Keratinocyte (primary cell): ENCODE measurements at regions not wholly inside any gene's neighbourhood (a gene's known extent, or its start where the extent isn't known, plus 50 kb on each side); places are given as distances from the start of the nearest gene placed in this dataset.

Source experiments
- DNase-seq: peaks from one replicate; pipeline ENCODE4 v3.0.0-alpha.2; 2011; ENCODE audit warnings: low read depth, missing footprints, low spot score
- FAIRE-seq: peaks from 2 replicates; lab custom pipeline; 2011; peaks lifted over from hg19 to GRCh38; lab: Jason Lieb, UNC
- H2AFZ ChIP-seq: 2 replicates; pipeline ENCODE4 v1.6.0; 2012; ENCODE audit warnings: low read length, control low read depth, inconsistent platforms; ENCODE audit not compliant: control insufficient read depth
- H3K27ac ChIP-seq: 2 replicates; pipeline ENCODE4 v1.5.1; 2011; ENCODE audit warnings: low read length; ENCODE audit not compliant: control insufficient read depth, insufficient read depth
- H3K27me3 ChIP-seq: 3 replicates; pipeline ENCODE4 v1.6.0; 2011; ENCODE audit warnings: low read length; ENCODE audit not compliant: control insufficient read depth, insufficient read depth; ENCODE audit errors: extremely low read depth
- H3K36me3 ChIP-seq, 2 experiments: 2 replicates in 1 of 2; 3 replicates in 1 of 2; pipeline ENCODE4 v1.5.1; 2011; ENCODE audit warnings: low read length in 2 of 2, mild to moderate bottlenecking in 1 of 2; ENCODE audit not compliant: control insufficient read depth in 2 of 2, insufficient read depth in 2 of 2; ENCODE audit errors: extremely low read depth in 1 of 2
- H3K4me1 ChIP-seq: 3 replicates; pipeline ENCODE4 v1.5.1; 2011; ENCODE audit warnings: low read length; ENCODE audit not compliant: control insufficient read depth, insufficient read depth; ENCODE audit errors: extremely low read depth
- H3K4me2 ChIP-seq: 3 replicates; pipeline ENCODE4 v1.6.0; 2011; ENCODE audit warnings: low read depth, low read length; ENCODE audit not compliant: control insufficient read depth, insufficient read depth; ENCODE audit errors: extremely low read depth
- H3K4me3 ChIP-seq, 3 experiments: fragments of 200-600 bp in 1 of 3; sonication (generic) in 1 of 3; 2 replicates in 2 of 3; 3 replicates in 1 of 3; pipeline ENCODE4 v1.5.1; 2011 to 2016; ENCODE audit warnings: low read length in 3 of 3, mild to moderate bottlenecking in 3 of 3, control low read depth in 2 of 3, inconsistent platforms in 1 of 3, low read depth in 1 of 3, mixed read lengths in 1 of 3, mixed run types in 1 of 3, moderate library complexity in 1 of 3; ENCODE audit not compliant: control insufficient read depth in 2 of 3, insufficient read depth in 2 of 3; ENCODE audit errors: extremely low read depth in 1 of 3
- H3K79me2 ChIP-seq: 2 replicates; pipeline ENCODE4 v1.6.0; 2012; ENCODE audit warnings: low read length; ENCODE audit not compliant: control insufficient read depth, insufficient read depth
- H3K9ac ChIP-seq: 3 replicates; pipeline ENCODE4 v1.6.0; 2011; ENCODE audit warnings: low read length; ENCODE audit not compliant: control insufficient read depth, insufficient read depth; ENCODE audit errors: extremely low read depth
- H3K9me1 ChIP-seq: 3 replicates; pipeline ENCODE4 v1.6.0; 2011; ENCODE audit warnings: low read length; ENCODE audit not compliant: control insufficient read depth, insufficient read depth; ENCODE audit errors: extremely low read depth
- H3K9me3 ChIP-seq: 2 replicates; pipeline ENCODE4 v1.5.1; 2012; ENCODE audit warnings: low read depth, low read length; ENCODE audit not compliant: control insufficient read depth
- H4K20me1 ChIP-seq: 3 replicates; pipeline ENCODE4 v1.6.0; 2011; ENCODE audit warnings: low read length; ENCODE audit not compliant: control insufficient read depth, insufficient read depth; ENCODE audit errors: extremely low read depth
- EZH2 ChIP-seq: IDR thresholded peaks from one replicate; pipeline ENCODE4 v1.6.1; 2012; ENCODE audit warnings: inconsistent platforms, mild to moderate bottlenecking, low read length, moderate library complexity
- dilution Hi-C: fragments of 300-500 bp; cut with MboI; formaldehyde crosslinking; loops from one replicate; pipeline ENCODE4 v1.7.0; 2020; ENCODE audit warnings: low sequenced_read_pairs; ENCODE audit not compliant: extremely low pct_ligation_motif_present
- TF ChIP-seq, protein P1 (sequence below), 3 experiments: IDR thresholded peaks in 1 of 3; conservative IDR thresholded peaks in 1 of 3; optimal IDR thresholded peaks in 1 of 3; 2 replicates in 2 of 3; 3 replicates in 1 of 3; pipeline versions ENCODE3 to v1.5.1; 2011; ENCODE audit warnings: low read length in 3 of 3, mild to moderate bottlenecking in 3 of 3, moderate library complexity in 2 of 3, control low read depth in 1 of 3, inconsistent platforms in 1 of 3; ENCODE audit not compliant: insufficient read depth in 2 of 3; ENCODE audit errors: extremely low read depth in 1 of 3

DNA sequence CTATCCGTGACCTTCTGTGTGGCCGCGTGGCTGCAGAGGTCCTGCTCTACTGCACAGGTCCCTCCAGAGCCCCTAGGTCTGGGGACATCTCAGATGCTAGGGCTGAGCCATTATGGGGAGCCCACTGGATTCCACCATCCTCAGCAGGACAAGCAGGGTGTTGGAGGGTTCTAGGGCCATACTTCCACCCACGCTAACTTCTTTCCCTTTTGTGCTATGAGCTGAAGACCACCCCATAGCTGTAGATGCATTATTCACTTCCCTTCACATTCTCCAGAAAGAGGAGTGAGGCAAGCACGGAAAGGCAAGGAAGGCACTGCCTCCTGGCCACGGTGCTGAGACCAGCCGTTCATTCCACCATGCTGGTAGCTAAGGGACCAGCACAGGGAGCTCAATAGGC lies 149.5 kb upstream of the MYCN start:
- DNase-seq = no peak
- H3K79me2 ChIP-seq = no peaks in the 10 kb centered on the region
- H3K4me1 ChIP-seq = no peaks in the 10 kb centered on the region
- no peaks in the 10 kb centered on the region for H3K9me1 ChIP-seq
- no peak overlapping the region for H3K9ac ChIP-seq
- H3K4me3 ChIP-seq = no peak overlapping the region
- TF ChIP-seq, protein P1, sequence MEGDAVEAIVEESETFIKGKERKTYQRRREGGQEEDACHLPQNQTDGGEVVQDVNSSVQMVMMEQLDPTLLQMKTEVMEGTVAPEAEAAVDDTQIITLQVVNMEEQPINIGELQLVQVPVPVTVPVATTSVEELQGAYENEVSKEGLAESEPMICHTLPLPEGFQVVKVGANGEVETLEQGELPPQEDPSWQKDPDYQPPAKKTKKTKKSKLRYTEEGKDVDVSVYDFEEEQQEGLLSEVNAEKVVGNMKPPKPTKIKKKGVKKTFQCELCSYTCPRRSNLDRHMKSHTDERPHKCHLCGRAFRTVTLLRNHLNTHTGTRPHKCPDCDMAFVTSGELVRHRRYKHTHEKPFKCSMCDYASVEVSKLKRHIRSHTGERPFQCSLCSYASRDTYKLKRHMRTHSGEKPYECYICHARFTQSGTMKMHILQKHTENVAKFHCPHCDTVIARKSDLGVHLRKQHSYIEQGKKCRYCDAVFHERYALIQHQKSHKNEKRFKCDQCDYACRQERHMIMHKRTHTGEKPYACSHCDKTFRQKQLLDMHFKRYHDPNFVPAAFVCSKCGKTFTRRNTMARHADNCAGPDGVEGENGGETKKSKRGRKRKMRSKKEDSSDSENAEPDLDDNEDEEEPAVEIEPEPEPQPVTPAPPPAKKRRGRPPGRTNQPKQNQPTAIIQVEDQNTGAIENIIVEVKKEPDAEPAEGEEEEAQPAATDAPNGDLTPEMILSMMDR (optimal IDR thresholded peaks at IDR 0.05 in 1 of 3, IDR thresholded peaks at IDR 0.05 in 1 of 3, conservative IDR thresholded peaks at IDR 0.05 in 1 of 3; ENCODE audit: extremely low read depth in 1 of 3, insufficient read depth in 2 of 3, low read length in 3 of 3) = no peak
- TF ChIP-seq EZH2 = no peak
- no peak overlapping the region for H3K4me2 ChIP-seq
- H3K36me3 ChIP-seq = no peaks in the 10 kb centered on the region
- dilution Hi-C loops = no loop called here
- H3K27me3 ChIP-seq = no peaks in the 10 kb centered on the region
- no peak overlapping the region for H2AFZ ChIP-seq
- no peak for FAIRE-seq
- H3K27ac ChIP-seq = no peak overlapping the region
- H3K9me3 ChIP-seq = no peaks in the 10 kb centered on the region
- no peaks in the 10 kb centered on the region for H4K20me1 ChIP-seq

DNA sequence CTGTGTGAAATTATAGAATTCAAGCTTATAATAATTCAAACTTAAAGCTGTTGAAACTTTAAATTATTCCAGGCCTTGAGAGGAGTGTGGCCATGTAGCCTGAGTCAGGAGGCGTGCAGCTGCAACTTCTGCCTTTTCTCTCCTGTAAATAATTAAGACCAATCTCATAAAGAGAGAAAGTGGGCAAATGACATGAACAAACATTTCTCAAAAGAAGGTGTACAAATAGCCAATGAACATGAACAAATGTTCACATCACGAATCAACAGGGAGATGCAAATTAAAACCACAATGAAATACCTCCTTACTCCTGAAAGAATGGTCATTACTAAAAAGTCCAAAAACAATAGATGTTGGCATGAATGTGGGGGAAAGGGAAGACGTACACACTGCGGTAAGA lies 149.1 kb upstream of the MYCN start:
- Histone ChIP-seq H3K4me3 (no peak overlapping the region), H3K4me2 (no peak overlapping the region), H3K9ac (no peak overlapping the region), H3K9me3 (no peaks in the 10 kb centered on the region), H3K4me1 (no peaks in the 10 kb centered on the region), H2AFZ (no peak overlapping the region), H4K20me1 (no peaks in the 10 kb centered on the region), H3K27ac (no peak overlapping the region), H3K36me3 (no peaks in the 10 kb centered on the region), H3K9me1 (no peaks in the 10 kb centered on the region), H3K79me2 (no peaks in the 10 kb centered on the region), H3K27me3 (peaks cover 3% of the 10 kb centered on the region)
- dilution Hi-C loops = no loop called here
- no peak for FAIRE-seq
- TF ChIP-seq, protein P1 (optimal IDR thresholded peaks at IDR 0.05 in 1 of 3, IDR thresholded peaks at IDR 0.05 in 1 of 3, conservative IDR thresholded peaks at IDR 0.05 in 1 of 3; ENCODE audit: extremely low read depth in 1 of 3, insufficient read depth in 2 of 3, low read length in 3 of 3) = no peak
- no peak for TF ChIP-seq EZH2
- DNase-seq = no peak
